Osteocyte (in vitro differentiated cells): ENCODE measurements at regions not wholly inside any gene's neighbourhood (a gene's known extent, or its start where the extent isn't known, plus 50 kb on each side); places are given as distances from the start of the nearest gene placed in this dataset.

Experiments
- DNase-seq: peaks from one replicate; pipeline ENCODE4 v3.0.0; 2021; ENCODE audit warnings: mixed read lengths; ENCODE audit not compliant: unreplicated experiment; ENCODE audit errors: extremely low spot score
- H3K27ac Mint-ChIP-seq: one replicate; pipeline ENCODE4 v1.8.0; 2021; ENCODE audit warnings: mild to moderate bottlenecking, mixed read lengths; ENCODE audit not compliant: unreplicated experiment
- H3K27me3 Mint-ChIP-seq: one replicate; pipeline ENCODE4 v1.8.0; 2021; ENCODE audit warnings: mixed read lengths; ENCODE audit not compliant: unreplicated experiment
- H3K36me3 Mint-ChIP-seq: one replicate; pipeline ENCODE4 v1.8.0; 2021; ENCODE audit warnings: mixed read lengths; ENCODE audit not compliant: unreplicated experiment
- H3K4me1 Mint-ChIP-seq: one replicate; pipeline ENCODE4 v1.8.0; 2021; ENCODE audit warnings: mixed read lengths; ENCODE audit not compliant: unreplicated experiment
- H3K4me3 Mint-ChIP-seq: one replicate; pipeline ENCODE4 v1.8.0; 2021; ENCODE audit warnings: mild to moderate bottlenecking, moderate library complexity, mixed read lengths; ENCODE audit not compliant: unreplicated experiment
- H3K9me3 Mint-ChIP-seq: one replicate; pipeline ENCODE4 v1.8.0; 2021; ENCODE audit warnings: mixed read lengths; ENCODE audit not compliant: unreplicated experiment
- TF ChIP-seq, protein P1 (sequence below): fragments of 200-600 bp; sonication (generic); IDR thresholded peaks from 2 replicates; pipeline ENCODE4 v1.5.0; 2021; ENCODE audit warnings: antibody characterized with exemption, mild to moderate bottlenecking, moderate library complexity

DNA sequence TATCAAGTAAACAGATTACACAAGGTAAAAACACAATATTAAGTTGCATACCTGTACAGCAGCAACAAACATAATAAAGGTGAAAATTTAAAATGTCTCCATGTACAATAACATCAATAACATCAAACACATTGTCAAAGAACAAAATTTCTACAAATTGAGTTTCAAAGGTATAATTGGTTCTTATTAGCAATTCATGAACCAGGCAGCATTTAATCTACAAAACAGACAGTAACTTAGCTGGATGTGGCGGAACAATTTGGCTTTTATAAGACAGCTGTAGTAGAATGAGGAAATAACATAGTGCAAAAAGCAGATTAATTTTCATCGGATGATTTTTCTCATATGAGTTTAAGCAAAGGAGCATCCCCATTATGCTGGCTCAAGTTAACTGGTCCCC, 1176.8 kb downstream of the EFNA5 start:
- no peaks in the 10 kb centered on the region for H3K36me3 Mint-ChIP-seq
- H3K4me1 Mint-ChIP-seq: peaks cover 9% of the 10 kb centered on the region
- no peak overlapping the region for H3K27ac Mint-ChIP-seq
- H3K9me3 Mint-ChIP-seq: peaks cover 4% of the 10 kb centered on the region
- H3K27me3 Mint-ChIP-seq: no peaks in the 10 kb centered on the region
- DNase-seq: no peak
- H3K4me3 Mint-ChIP-seq: no peak overlapping the region
- TF ChIP-seq, protein P1, sequence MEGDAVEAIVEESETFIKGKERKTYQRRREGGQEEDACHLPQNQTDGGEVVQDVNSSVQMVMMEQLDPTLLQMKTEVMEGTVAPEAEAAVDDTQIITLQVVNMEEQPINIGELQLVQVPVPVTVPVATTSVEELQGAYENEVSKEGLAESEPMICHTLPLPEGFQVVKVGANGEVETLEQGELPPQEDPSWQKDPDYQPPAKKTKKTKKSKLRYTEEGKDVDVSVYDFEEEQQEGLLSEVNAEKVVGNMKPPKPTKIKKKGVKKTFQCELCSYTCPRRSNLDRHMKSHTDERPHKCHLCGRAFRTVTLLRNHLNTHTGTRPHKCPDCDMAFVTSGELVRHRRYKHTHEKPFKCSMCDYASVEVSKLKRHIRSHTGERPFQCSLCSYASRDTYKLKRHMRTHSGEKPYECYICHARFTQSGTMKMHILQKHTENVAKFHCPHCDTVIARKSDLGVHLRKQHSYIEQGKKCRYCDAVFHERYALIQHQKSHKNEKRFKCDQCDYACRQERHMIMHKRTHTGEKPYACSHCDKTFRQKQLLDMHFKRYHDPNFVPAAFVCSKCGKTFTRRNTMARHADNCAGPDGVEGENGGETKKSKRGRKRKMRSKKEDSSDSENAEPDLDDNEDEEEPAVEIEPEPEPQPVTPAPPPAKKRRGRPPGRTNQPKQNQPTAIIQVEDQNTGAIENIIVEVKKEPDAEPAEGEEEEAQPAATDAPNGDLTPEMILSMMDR: no peak

DNA sequence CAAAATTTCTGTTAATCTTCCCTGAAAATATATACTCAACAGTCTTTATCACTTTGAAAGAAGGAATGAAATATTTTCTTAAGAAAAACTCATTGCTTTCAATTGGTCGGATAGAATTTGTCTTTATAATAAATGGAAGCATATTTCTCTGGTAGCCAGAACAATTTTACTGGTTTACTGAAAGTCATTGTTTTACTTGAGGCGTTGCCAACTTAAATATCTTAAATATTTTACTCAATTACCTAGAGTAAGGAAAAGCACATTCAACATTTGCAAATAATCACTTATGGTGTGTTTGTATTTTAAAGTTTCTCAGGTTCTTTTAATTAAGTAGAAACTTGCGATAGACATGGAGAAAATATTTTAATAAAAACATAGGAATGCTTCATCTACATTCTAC, 1181.7 kb downstream of the EFNA5 start:
- H3K36me3 Mint-ChIP-seq: no peaks in the 10 kb centered on the region
- no peaks in the 10 kb centered on the region for H3K27me3 Mint-ChIP-seq

DNA sequence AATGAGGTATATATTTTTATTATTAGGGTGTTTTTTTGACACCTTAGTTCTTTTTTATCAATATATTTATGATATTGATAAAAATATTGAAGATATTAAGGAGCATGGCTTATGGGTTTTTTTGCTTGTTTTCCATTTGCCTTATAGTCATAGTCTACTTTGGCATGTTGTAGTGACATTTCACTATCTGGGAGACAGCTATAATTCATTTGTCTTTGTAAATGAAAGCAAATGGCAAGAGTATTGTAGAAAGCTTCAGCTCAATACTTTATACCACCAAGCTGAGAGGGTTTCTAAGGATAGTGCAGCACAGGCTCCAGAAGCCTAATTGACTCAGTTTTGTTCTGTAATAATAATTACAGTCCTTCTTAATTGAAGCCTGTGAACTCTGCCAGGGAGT, 1182.3 kb downstream of the EFNA5 start:
- TF ChIP-seq, protein P1: no peak
- no peak overlapping the region for H3K4me3 Mint-ChIP-seq
- H3K36me3 Mint-ChIP-seq: no peaks in the 10 kb centered on the region
- H3K9me3 Mint-ChIP-seq: peaks cover 4% of the 10 kb centered on the region
- H3K27ac Mint-ChIP-seq: peak overlapping the region; percentile 61
- peaks cover 23% of the 10 kb centered on the region for H3K4me1 Mint-ChIP-seq
- H3K27me3 Mint-ChIP-seq: no peaks in the 10 kb centered on the region
- DNase-seq: no peak

More for the DNA sequence above, 1181.7 kb downstream of the EFNA5 start:
- H3K9me3 Mint-ChIP-seq: peaks cover 4% of the 10 kb centered on the region
- TF ChIP-seq, protein P1: no peak
- peaks cover 23% of the 10 kb centered on the region for H3K4me1 Mint-ChIP-seq
- peak overlapping the region; percentile 61 for H3K27ac Mint-ChIP-seq
- no peak for DNase-seq
- H3K4me3 Mint-ChIP-seq: no peak overlapping the region

DNA sequence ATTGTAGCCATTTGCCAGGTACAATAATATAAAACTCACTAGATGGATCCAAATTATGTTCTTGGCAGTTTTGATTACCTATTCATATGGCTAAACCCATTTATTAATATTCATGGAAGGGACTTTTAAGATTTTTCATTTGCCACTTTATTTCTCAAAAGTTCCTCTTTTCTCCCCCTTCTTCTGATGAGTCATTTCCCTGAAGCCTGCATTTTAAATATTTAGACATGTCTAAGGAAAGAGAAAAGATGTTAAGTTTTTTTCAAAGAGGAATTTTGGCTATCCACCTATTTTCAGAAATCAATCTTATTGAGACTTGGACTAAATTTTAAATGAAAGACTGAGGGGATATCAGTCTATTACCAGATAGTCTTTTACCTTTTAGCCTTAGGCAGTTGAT, 1189.4 kb downstream of the EFNA5 start:
- Mint-ChIP-seq H3K9me3 (no peaks in the 10 kb centered on the region), H3K4me1 (peaks cover 9% of the 10 kb centered on the region), H3K27me3 (no peaks in the 10 kb centered on the region), H3K36me3 (no peaks in the 10 kb centered on the region), H3K4me3 (no peak overlapping the region), H3K27ac (no peak overlapping the region)
- TF ChIP-seq, protein P1: no peak
- no peak for DNase-seq

DNA sequence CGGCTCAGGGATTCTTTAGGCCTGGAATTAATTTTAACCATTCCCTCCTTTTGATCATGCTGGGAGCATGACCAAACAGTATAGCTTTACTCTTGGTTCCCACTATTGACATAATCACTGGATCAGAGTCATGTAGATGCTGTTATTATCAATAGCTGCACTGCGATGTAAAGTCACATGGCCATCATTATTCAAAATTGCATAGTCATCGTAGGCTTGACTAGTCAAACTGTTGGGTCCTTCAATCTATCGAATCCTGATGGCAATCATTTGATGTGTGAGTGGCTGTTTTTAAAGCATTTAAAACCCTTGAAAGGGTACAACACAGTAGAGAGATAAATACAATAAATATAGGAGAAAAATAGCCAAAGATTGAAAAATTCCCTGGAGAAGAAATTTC, 1194.1 kb downstream of the EFNA5 start:
- no peaks in the 10 kb centered on the region for H3K27me3 Mint-ChIP-seq
- TF ChIP-seq, protein P1: no peak
- H3K4me3 Mint-ChIP-seq: no peak overlapping the region
- H3K4me1 Mint-ChIP-seq: peaks cover 28% of the 10 kb centered on the region
- DNase-seq: no peak
- H3K36me3 Mint-ChIP-seq: no peaks in the 10 kb centered on the region
- H3K9me3 Mint-ChIP-seq: no peaks in the 10 kb centered on the region
- H3K27ac Mint-ChIP-seq: no peak overlapping the region
